ENCODE measurements at regions not wholly inside any gene's neighbourhood (a gene's known extent, or its start where the extent isn't known, plus 50 kb on each side); places are given as distances from the start of the nearest gene placed in this dataset.

DNA sequence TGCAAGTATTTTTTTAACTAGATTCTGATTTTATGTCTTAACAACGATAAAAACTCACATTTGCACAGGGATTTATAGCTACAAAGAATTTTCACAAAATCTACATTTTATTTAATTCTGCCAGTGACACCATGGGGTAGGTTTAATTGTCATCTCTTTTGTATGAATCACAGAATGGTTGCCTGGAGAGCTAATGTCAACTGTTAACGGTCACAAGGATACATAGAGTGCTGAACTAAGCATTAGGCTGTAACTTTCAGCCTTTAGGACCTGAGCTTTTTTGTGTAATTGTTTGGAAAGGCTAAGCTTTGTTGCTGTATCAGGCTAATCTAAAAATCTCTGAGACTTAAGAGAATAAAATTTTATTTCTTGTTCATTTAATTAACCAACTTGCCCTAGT lies 465.3 kb upstream of the TBX3 start:
- DNase-seq, result no peak

DNA sequence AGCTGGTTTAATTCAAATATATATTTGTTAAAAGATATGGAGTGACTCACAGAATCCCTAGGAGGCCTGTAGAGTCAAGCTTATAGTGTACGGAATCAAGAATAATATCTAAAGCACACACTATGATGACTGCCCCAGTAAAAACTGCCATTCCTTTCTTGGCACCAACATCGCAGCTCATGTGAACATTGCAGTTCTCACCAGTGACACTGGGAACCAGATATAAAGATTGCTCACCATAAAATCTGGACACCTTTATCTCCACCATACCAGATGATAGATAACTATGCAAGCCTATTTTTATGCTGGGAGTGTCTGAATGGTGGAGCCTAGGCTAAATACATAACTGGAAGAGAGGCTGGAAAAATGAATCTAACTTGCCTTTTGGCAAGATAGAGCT lies 463.9 kb upstream of the TBX3 start:
- no peak for DNase-seq

DNA sequence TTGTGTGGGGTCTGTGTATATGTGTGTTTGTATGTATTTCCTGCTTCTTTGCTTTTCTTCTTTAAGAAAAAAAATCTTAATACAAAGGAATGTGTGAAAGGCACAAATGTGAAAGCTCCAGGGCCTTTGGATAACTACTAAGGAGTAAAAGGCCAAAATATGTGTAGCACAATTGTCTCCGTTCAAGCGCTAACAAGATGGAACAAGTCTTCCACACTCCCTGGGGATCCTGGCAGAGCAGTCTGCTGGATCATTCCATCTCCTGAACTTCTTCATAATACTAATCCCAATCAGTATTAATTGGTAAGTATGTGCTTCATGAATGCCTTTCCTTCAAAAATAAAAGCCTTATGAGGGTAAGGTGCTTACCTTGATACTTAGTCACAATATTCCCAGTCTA lies 462.5 kb upstream of the TBX3 start:
- no peak for DNase-seq

DNA sequence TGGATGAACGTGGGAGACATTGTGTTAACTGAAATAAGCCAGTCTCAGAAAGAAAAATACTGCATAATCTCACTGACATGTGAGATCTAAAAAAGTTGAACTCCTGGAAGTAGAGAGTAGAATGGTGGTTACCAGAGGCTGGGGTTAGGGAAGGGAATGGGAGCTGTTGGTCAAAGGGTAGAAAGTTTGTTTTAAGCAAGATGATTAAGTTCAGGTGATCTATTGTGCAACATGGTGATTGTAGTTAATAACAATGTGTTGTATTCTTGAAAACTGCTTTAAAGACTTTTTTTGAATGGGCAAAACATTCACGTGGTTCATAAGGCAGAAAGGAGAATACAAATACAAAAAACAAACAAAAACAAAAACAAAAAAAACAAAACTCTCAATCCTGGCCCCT lies 460.4 kb upstream of the TBX3 start:
- no peak for DNase-seq

DNA sequence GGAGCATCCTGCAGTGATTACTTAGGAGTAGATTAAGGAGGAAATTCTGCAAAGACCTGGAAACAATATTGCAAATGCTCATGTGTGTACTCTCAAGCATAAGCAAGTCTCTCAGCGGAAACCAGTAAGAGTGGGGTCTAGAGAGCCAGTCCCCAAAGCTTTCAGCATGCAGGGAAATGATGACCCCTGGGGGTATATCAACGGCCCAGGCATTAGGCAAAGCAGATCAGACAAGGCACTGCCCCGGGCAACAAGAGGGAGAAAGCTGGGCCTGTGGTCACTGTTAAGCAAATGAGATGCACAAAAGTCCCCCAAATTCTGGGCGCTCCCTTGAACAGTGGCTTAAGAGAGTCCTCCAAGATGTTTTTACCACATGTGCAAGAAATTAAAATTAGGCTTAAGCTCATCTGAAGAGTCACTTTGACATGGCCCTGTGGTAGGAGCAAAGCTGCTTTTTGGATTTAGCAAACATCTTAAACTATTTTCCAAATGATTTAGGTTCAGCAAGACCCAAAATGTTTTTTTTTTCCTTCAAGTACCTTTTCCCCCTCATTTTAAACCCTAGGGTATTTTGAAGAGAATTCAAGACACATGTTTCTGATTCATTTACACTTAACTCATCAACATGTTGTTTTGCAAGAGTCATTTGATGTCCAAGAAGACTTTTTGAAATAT lies 457.1 kb upstream of the TBX3 start:
- DNase-seq, result no peak

DNA sequence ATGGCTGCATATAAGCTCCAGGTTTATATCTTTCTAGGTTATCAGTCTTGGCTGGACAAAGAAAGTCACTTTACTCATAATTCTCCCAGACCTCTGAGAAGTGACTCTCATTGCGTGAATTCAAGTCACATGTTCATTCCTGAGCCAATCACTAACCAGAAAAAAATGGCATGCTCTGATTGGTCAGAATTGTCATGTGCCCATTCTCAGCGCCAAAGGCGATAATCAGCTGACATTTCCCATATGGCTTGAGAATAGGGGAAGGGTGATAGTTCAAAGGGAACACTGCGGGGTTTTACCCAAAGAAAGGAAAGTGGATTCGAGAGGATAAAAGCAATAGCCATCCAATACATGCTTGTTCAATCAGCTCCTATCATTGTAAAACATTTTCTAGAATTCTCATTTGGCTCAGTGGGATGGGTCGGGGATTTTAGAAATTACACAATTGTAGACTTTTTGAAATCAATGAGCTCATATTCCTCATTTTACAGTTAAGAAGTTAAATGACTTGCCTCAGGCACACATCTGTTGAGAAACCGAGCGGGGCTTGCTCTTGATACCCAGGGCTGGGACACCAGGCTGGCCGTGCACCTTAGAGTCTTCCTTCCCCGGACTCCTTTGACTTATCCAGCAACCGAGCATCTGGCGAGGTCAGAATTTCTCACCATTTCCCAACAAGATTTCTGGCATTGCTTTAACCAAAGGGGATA lies 454.0 kb upstream of the TBX3 start:
- no peak for DNase-seq

DNA sequence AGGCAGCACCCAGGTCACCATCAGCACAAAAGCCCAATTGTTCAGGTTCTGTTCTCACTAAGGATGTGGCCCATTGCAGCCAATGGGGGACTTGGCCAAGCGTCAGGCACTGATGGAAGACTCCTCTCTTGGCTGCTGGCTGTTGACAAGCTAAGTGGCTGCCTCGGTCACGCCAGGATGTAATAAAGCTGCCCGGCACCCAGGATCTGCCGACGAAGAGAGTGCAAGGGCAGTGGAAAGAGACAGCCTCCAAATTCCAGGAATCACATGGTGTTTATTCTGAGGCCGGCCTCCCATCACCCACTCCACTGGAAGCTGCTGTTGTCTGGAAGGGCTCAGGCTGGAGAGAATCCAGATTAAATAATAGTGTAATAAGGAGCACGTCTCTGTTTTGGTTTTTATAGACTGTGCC lies 451.8 kb upstream of the TBX3 start:
- DNase-seq, result no peak

DNA sequence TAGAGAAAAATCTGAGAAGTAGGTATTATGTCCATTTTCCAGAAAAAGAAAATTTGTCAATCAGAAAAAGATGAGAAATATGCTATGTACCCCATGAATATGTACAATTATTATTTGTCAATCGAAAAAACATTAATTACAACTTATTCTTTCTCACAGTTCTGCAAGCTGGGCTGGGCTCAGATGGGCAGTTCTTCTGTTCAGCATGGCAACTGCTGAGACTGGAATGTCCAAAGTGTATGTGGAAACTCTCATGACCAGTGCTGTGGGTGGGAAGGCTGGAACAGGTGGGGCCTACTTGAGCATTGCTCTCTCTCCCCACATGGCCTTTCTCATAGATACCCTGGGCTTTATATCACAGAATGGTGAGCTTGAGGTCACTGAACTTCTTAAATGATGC lies 450.3 kb upstream of the TBX3 start:
- DNase-seq, result no peak

DNA sequence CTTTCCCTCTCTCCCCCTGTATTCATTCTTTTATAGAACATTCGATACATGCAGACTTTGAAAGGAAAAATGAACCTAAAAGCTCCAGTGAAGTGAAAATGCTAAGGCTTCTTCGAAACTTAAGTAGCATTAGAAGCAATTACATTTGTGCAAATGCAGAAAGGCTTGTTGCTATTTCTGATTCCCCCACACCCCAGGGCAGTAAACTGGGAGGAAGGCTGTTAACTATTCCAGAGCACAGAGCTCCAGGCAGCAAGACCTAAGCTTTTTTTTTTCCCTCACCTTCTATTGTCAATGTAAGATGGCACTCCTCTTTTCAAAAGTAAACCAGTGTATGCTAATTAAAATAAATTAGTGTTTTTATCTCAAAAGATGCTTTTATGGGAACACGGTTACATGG lies 448.9 kb upstream of the TBX3 start:
- DNase-seq, result no peak

DNA sequence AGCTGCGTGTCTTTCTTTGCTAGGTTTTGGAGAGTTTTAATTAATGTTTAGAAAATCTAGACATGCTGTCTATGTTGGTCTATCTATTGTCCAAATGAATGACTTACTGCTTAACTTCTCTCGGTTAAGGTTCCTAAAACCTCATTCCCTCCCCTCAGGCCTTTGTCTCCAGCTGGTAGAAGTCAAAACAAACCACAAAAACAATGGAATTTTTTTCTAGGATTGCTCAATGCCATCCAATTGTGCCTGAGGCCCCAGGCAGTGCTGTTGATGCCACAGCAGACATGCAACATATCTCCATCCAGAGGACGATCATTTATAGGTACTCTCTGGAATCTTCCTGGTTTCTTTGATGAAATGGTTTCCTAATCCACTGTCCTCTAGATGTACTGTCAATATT lies 448.2 kb upstream of the TBX3 start:
- DNase-seq, result no peak

DNA sequence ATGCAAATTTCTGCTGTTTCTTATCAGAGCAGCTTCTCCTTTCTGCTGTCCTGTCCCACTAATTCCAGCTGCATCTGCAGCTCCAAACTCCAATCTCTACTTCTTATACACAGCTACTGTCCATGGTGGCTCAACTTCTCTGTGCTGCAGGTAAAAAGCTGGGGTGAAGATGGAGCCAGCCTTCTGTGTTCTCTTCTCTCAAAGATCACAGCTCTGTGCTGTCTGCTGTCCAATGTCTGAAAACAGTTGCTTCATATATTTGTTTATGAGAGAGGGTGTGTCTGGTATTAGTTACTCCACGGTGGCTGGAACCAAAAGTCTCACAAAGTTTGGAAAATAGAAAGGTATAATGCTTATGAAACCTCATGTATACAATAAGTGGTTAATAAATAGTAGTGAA lies 445.8 kb upstream of the TBX3 start:
- DNase-seq, result no peak

DNA sequence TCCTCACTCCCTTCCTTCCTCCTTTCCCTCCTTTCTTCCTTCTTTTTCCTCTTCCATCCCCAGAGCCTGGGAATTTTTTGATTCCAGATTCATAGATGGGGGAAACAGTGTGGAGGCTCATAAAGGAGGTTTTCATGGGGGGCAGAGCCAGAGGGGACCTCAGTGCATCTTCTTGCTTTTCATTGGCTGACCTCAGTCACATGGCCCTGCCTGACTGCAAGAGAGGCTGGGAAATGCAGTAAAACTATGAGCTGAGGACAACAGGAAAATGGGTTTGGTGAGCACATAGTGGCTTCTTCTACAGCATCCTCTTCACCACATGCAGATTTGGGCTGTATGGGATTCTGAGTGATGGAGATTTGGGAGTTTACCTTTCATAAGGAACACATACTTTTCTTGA lies 437.1 kb upstream of the TBX3 start:
- DNase-seq, result no peak

DNA sequence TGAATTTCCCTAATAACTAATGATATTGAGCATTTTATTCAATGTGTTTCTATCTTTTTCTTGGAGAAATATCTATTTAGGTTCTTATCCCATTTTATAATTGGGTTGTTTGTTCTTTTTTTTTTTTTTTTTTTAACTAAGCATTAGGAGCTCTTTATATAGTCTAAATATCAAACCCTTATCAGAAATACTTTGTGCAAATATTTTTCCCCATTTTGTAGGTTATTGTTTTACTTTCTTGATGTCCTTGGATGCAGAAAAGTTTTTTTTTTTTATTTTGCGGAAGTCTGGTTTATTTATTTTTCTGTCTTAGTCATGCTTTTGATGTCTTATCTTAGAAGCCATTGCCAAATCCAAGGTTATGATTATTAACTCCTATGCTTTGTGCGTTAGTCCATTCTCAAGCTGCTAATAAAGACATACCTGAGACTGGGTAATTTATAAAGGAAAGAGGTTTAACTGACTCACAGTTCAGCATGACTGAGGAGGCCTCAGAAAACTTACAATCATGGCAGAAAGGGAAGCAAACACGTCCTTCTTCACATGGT lies 434.3 kb upstream of the TBX3 start:
- DNase-seq, result no peak

DNA sequence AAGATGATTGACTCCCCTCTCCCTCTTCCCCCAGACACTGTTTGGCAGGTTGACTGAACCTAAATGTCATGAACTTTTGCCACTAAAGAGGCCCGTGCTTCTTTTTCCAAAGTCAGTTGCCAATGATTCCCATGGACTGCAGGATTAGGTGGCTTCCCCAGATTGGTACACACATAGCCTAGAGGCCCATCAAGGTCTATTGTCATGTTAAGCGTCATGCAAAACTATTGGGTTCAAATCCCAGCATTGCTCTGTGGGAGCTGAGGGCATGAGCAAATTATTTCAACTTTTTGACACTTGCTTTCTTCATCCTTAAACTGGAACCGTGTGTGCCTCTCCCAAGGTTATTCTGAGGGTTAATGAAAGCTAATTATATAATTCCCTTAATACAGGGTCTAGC lies 430.2 kb upstream of the TBX3 start:
- DNase-seq, result no peak

DNA sequence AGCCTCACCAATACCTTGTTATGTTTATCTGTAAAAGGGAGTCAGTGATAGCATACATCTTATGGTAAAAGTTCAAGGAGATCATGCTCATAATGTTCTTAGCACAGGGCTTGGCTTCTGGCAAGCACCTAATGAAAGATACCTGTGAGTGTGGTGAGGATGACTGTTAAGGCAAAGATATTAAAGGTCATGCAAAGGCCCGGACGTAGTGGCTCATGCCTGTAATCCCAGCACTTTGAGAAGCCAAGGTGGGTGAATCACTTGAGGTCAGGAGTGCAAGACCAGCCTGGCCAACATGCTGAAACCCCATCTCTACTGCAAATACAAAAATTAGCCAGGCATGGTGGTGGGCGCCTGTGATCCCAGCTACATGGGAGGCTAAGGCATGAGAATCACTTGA lies 425.9 kb upstream of the TBX3 start:
- DNase-seq, result no peak

DNA sequence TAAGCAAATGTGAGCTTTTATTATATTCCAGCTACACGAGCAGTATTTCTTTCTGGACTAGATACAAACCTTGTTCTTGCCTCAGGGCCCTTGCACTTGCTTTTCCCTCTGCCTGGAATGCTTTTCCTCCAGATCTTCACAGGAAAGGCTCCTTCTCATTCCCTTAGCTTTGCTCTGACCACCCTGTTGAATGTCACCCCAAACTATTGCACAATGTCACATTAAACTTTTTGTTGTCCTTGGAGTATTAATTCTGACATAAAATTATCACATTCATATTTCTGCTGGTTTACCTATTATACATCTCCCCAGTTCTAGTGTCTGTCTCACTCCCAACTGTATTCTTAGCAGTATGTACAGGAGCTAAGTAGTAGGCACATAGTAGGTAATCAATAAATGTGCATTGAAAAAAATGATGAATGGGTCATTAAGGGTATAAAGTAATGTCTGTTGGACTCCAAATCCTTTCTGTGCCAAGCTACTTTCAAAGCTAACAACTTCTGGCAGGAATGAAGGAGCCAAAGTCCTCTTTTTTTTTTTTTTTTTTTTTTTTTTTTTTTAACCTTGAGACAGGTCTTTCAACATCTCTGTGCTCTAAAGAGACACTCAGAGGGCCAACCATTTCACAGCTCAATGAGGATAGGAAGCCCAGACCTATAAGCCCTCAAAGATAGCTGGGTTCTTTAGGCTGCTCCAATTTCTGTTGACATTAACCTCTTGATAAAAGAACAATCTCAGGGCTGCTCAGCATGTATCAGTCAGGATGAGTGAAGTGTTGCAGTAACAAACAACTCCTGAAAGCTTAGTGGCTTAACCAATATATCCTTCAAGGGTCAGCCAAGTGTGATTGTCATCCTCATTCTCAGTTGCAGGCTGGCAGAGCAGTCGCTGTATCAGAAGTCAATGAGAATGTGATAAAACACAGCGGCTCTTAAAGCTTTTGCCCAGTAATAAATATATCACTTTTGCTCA lies 424.4 kb upstream of the TBX3 start:
- no peak for DNase-seq

DNA sequence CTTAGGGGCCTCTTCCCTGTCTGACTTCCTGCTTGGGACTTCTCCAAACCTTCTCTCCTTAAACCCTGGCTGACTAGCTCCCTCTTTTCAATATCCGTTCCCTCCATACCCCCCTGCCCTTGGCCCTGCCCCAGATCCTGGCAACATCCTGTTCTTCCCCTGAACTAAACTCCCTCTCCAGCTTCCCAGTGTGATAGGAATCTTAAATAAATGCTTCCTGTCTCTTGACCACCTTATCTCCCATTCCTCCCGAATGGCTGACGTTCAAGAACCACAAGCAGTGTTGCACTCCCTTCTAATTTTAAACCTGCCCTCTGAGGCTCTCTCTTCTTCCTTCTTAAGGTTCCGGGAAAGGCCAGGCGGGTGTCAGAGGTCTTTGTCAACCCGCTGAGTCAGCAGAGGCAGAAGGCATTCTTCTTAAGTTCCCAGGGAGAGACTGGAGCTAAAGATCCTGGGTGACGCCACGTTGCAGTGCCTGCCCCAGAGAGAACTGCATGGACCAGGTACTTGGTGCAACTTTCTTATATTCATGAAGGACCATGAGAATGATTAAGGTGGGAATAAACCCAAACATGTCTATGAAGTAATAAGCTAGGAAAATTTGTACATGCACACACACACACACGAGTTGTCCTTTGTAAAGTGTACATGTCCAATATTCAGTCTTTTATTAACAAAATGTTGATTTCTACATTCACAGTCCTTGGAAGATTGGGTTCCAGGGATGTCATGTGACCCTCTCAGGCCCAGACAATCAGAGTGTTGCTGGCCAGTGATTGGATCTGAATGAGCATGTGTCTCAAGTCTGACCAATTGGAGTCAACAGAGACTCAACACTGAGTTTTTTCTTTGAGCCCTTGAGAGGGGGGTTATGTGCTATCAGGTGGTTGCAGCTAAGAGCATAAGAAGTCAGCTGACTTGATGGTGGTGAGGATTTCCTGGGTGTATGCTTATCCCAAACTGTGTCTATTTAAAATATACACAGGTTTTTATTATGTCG lies 420.2 kb upstream of the TBX3 start:
- no peak for DNase-seq

DNA sequence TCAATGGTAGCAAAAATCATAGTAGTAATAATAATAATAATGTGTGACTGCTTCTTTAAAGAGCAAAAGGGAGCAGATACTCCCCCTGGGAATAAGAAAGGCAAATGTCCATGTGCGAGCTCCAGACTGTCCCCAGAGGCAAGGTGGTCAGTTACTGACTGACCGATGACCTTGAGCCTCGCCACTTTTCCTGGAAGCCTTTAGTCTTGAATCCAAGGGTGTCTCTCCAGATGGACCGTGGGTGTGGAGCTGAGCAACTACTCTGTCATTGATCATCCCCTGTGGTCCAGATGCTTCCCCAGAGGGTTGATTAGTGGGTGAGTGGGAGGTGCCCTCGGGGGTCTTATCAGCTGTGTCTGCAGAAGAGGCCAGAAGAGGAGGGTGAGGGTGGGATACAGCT lies 418.5 kb upstream of the TBX3 start:
- DNase-seq, result no peak

DNA sequence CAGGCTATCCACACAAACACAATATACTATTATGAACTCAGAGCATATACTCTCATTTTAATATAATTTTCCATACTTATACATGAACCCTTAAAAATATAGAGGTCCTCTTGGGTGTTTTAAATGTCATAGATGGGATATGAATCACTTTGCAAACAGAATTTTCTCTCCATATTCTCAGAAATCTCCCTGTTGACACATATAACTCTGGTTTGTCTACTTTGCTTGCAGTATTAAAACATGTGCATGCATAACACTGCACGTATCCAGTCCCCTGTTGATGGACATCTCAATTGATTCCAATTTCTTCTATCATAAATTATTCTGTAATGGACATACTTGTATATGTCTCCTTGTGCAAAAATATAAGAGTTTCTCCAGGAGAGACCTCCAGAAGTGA lies 417.5 kb upstream of the TBX3 start:
- no peak for DNase-seq

DNA sequence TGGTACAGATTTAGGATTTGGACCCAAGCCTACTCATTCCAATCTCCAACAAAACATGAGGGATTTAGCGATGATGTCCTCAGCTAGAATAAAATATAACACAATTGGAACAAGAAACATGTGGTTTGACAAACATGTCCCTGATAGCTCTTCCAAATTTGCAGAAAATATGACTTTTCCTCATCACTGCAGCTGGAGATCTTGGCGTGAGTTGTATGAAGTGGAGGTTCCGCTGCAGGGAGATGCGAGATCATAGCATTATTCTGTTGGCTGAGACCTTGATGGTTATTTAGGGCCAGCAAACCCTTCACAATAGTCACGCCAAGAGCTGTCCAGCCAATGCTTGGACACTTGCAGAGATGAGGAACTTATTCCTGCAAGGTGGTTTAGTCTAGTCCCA lies 413.4 kb upstream of the TBX3 start:
- no peak for DNase-seq

DNA sequence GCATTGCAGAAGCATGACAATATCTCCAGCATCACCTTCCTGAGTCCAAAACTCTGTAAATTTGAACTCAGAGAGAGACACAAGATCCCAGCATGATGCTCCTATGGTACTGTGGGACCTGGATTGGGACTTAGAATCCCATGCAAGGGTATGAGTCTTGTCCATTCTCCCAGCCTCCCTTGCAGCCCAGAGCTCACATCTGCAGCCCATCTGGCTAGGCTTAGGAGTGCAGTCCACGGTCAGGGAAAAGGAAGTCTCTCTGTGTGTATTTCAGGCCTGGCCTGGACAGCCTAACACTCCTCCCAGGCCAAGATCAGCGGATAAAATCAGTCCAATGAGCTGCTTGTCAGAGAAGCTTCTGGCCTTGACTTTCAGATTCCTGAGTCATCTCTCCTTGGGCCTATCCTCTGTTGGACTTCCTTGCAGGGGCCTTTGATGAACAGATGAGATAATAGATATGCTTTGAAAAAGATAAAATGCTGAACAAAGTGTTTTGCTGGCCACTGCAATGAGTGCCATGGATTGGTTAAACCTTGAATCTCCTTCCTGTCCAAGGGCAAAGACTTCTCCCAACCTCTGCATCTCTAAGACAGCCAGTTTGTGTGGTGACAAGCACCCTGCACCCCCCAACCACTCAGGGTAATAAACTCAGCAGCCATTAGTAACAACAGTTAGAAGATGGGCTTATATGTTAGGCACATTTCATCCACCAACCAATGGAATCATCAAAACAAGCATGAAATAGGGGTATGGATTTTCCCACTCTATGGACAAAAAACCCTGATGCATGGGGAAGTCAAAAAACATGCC lies 412.8 kb upstream of the TBX3 start:
- DNase-seq, result no peak
